ENCODE measurements at regions not wholly inside any gene's neighbourhood (a gene's known extent, or its start where the extent isn't known, plus 50 kb on each side); places are given as distances from the start of the nearest gene placed in this dataset.

DNA sequence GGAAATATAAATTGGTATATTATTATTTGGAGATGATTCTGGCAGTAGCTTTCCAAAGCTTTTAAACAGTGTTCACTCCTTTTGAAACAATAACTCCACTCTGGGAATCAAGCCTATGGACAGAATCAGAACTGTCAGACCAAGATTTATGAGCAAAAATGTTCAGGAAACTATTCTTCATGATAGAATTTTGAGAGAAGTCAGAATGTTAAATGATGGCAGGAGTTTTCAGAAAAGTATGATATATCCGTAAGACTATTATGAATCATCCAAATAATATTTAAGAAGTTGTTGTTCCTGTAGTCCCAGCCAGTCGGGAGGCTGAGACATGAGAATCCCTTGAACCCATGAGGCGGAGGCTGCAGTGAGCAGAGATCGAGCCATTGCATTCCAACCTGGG, 50.5 kb upstream of the ADGRG2 start:
- 76% methylated on average over 4 of the region's 4 CpGs for WGBS

DNA sequence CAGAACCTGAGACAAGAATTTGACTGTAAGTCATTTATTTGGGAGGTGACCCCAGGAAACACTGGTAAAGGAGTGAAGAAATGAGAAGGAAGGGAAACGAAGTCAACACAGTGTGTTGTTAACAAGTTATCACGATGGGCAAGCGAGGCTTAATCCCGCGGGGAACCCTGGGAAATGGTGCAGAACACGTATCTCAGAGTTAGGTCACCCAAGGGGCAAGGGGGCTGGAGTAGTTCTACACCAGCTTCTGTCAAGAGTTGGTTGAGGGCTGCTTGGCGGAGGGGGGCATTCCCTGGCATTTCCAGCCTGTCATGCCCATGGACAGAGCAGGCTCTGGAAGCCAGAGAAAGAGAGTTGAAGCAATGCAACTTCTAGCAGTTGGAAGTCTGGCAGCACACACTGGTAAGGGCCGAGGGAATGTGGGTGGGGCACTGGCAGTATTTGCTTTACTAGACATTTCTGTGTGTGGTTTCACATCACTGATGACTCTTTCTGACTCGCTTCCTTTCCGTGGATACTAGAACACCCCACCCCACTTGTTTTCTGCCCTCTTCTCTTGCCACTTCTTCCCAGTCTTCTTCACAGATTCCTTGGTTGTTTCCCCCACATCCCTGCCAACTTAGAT, 52.2 kb upstream of the ADGRG2 start:
- TF ChIP-seq POLR2A (IDR thresholded peaks at IDR 0.05) = no peak
- TF ChIP-seq, protein P1, sequence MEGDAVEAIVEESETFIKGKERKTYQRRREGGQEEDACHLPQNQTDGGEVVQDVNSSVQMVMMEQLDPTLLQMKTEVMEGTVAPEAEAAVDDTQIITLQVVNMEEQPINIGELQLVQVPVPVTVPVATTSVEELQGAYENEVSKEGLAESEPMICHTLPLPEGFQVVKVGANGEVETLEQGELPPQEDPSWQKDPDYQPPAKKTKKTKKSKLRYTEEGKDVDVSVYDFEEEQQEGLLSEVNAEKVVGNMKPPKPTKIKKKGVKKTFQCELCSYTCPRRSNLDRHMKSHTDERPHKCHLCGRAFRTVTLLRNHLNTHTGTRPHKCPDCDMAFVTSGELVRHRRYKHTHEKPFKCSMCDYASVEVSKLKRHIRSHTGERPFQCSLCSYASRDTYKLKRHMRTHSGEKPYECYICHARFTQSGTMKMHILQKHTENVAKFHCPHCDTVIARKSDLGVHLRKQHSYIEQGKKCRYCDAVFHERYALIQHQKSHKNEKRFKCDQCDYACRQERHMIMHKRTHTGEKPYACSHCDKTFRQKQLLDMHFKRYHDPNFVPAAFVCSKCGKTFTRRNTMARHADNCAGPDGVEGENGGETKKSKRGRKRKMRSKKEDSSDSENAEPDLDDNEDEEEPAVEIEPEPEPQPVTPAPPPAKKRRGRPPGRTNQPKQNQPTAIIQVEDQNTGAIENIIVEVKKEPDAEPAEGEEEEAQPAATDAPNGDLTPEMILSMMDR (IDR thresholded peaks at IDR 0.05) = no peak
- TF ChIP-seq POLR2AphosphoS5 (IDR thresholded peaks at IDR 0.05) = no peak
- no peaks in the 10 kb centered on the region for H3K9me3 ChIP-seq
- H3K4me3 ChIP-seq = no peak overlapping the region
- no peak overlapping the region for H3K27ac ChIP-seq
- WGBS = 59% methylated on average over 10 of the region's 10 CpGs
- no peaks in the 10 kb centered on the region for H3K4me1 ChIP-seq (replicated peaks)
- H3K27me3 ChIP-seq (replicated peaks; ENCODE audit: insufficient read depth) = no peaks in the 10 kb centered on the region
- H3K36me3 ChIP-seq = no peaks in the 10 kb centered on the region
- intact Hi-C loops (cut with DNase I) = no loop called here
- DNase-seq (ENCODE audit: low spot score) = no peak

More for the DNA sequence above, 50.5 kb upstream of the ADGRG2 start:
- H3K4me1 ChIP-seq (replicated peaks) = no peaks in the 10 kb centered on the region
- no peaks in the 10 kb centered on the region for H3K36me3 ChIP-seq
- no peak overlapping the region for H3K27ac ChIP-seq
- no peaks in the 10 kb centered on the region for H3K9me3 ChIP-seq
- intact Hi-C loops (cut with DNase I) = no loop called here
- DNase-seq (ENCODE audit: low spot score) = no peak
- H3K4me3 ChIP-seq = no peak overlapping the region
- H3K27me3 ChIP-seq (replicated peaks; ENCODE audit: insufficient read depth) = no peaks in the 10 kb centered on the region
- TF ChIP-seq POLR2AphosphoS5 (IDR thresholded peaks at IDR 0.05) = no peak
- no peak for TF ChIP-seq POLR2A (IDR thresholded peaks at IDR 0.05)
- TF ChIP-seq, protein P1 (IDR thresholded peaks at IDR 0.05) = no peak

DNA sequence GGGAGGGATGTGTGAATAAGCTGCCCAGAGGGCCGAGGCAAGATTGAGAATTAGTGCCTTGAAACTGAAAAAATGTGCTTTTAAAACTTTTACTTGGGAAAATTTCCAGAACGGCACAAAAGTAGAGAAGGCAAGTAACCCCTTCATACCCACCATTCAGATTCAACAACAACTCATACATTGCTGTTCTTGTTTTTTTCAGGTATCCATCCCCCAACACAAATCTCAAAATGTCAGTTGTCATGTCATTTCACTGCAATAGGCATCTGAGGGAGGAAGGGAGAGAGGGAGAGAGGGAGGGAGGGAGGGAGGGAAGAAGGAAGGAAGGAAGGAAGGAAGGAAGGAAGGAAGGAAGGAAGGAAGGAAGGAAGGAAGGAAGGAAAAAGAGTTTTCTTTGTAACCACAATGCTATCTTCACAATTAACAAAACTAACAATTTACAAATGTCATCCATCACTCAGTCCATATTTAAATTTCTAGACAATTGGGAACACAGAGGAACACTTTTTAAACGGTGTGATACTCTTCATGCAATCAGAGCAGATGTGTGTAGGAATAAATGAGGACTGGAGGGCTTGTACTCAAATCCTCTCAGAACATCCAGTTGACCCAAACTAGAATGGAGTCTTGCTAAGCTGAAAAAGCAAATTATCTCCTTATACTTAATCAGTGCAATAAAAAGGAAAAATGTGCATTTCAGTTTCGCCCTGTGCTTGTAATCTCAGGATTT, 54.8 kb upstream of the ADGRG2 start:
- H3K27ac ChIP-seq = no peak overlapping the region
- no peak overlapping the region for H3K4me3 ChIP-seq
- no peaks in the 10 kb centered on the region for H3K4me1 ChIP-seq (replicated peaks)
- intact Hi-C loops (cut with DNase I) = no loop called here
- no peaks in the 10 kb centered on the region for H3K9me3 ChIP-seq
- H3K27me3 ChIP-seq (replicated peaks; ENCODE audit: insufficient read depth) = no peaks in the 10 kb centered on the region
- no peak for DNase-seq (ENCODE audit: low spot score)
- TF ChIP-seq POLR2A (IDR thresholded peaks at IDR 0.05) = no peak
- TF ChIP-seq POLR2AphosphoS5 (IDR thresholded peaks at IDR 0.05) = no peak
- TF ChIP-seq, protein P1 (IDR thresholded peaks at IDR 0.05) = no peak
- WGBS = 13% methylated on average over 4 of the region's 4 CpGs
- no peaks in the 10 kb centered on the region for H3K36me3 ChIP-seq

DNA sequence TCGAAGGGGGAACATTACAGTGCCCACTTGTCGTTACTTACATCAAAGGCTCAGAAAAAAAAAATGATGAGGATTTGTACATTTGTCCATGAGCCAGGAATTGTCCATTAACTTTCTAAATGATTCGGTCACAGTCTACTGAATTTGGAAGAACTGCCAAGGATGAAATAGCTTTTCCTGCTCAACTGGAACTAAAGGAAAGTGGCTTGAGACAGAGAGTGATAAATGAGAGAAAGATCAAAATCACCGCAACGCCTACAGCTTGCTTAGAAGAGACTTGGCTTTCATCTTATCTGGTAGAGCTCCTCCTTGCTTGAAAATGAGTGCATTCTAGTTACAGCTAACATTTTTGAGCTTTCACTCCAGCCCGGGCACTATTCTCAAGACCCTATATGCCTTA, 55.5 kb upstream of the ADGRG2 start:
- 11% methylated on average over 6 of the region's 6 CpGs for WGBS
- H3K4me1 ChIP-seq (replicated peaks) = no peaks in the 10 kb centered on the region
- H3K27ac ChIP-seq = no peak overlapping the region
- TF ChIP-seq, protein P1 (IDR thresholded peaks at IDR 0.05) = no peak
- TF ChIP-seq POLR2A (IDR thresholded peaks at IDR 0.05) (no peak), POLR2AphosphoS5 (IDR thresholded peaks at IDR 0.05) (no peak)
- H3K27me3 ChIP-seq (replicated peaks; ENCODE audit: insufficient read depth) = no peaks in the 10 kb centered on the region
- no peak overlapping the region for H3K4me3 ChIP-seq
- no peak for DNase-seq (ENCODE audit: low spot score)
- H3K36me3 ChIP-seq = no peaks in the 10 kb centered on the region
- no peaks in the 10 kb centered on the region for H3K9me3 ChIP-seq
- intact Hi-C loops (cut with DNase I) = no loop called here

DNA sequence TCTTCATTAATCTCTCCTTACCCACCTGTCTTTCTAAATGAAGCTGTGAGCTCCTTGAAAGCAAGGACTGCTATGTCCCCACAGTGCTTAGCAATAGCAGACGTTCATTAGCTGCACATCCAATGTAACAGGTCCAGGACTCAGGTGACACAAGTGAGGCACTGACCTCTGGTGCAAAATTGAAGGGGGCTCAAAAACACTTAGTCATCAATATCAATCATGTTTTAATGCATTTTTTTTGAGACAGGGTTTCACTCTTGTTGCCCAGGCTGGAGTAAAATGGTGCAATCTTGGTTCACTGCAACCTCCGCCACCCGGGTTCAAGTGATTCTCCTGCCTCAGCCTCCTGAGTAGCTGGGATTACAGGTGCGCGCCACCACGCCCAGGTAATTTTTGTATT, 56.1 kb upstream of the ADGRG2 start:
- WGBS = 89% methylated on average over 6 of the region's 6 CpGs
- H3K4me3 ChIP-seq = no peak overlapping the region
- H3K27me3 ChIP-seq (replicated peaks; ENCODE audit: insufficient read depth) = no peaks in the 10 kb centered on the region
- no peak for TF ChIP-seq POLR2A (IDR thresholded peaks at IDR 0.05)
- intact Hi-C loops (cut with DNase I) = no loop called here
- H3K27ac ChIP-seq = no peak overlapping the region
- no peaks in the 10 kb centered on the region for H3K4me1 ChIP-seq (replicated peaks)
- H3K9me3 ChIP-seq = no peaks in the 10 kb centered on the region
- H3K36me3 ChIP-seq = no peaks in the 10 kb centered on the region
- no peak for DNase-seq (ENCODE audit: low spot score)

All from prostate gland (tissue), 2 donors.